SK-N-SH treated with all-trans-retinoic acid at 6 μM for 48 hours (cell line): ENCODE measurements at regions not wholly inside any gene's neighbourhood (a gene's known extent, or its start where the extent isn't known, plus 50 kb on each side); places are given as distances from the start of the nearest gene placed in this dataset.

Experiments
- ARNTL ChIP-seq: fragments of 450-650 bp; formaldehyde crosslinking; IDR thresholded peaks from 2 replicates; pipeline ENCODE4 v1.5.0; 2020; ENCODE audit warnings: low read depth, mild to moderate bottlenecking, moderate library complexity, borderline replicate concordance
- BACH2 ChIP-seq: fragments of 250-450 bp; sonication (Bioruptor Pico); IDR thresholded peaks from 2 replicates; pipeline ENCODE4 v1.9.0; 2021; ENCODE audit warnings: mild to moderate bottlenecking, borderline replicate concordance
- CREB5 ChIP-seq: fragments of 250-450 bp; sonication (Bioruptor Pico); IDR thresholded peaks from 2 replicates; pipeline ENCODE4 v1.5.1; 2020; ENCODE audit warnings: low read depth, mild to moderate bottlenecking, moderate library complexity
- CSRNP3 ChIP-seq: fragments of 250-450 bp; sonication (Bioruptor Pico); IDR thresholded peaks from 2 replicates; pipeline ENCODE4 v1.5.1; 2021; ENCODE audit warnings: mild to moderate bottlenecking, moderate library complexity
- ESRRG ChIP-seq: fragments of 250-450 bp; sonication (Bioruptor Pico); IDR thresholded peaks from 2 replicates; pipeline ENCODE4 v1.6.1; 2021; ENCODE audit warnings: mild to moderate bottlenecking
- OSR1 ChIP-seq: fragments of 250-450 bp; sonication (Bioruptor Pico); IDR thresholded peaks from 2 replicates; pipeline ENCODE4 v1.8.0; 2022; ENCODE audit warnings: moderate library complexity, mild to moderate bottlenecking, inconsistent platforms
- PATZ1 ChIP-seq: fragments of 250-450 bp; sonication (Bioruptor Pico); IDR thresholded peaks from 2 replicates; pipeline ENCODE4 v1.8.0; 2020; ENCODE audit warnings: mild to moderate bottlenecking, moderate library complexity, borderline replicate concordance
- RARB ChIP-seq: fragments of 250-450 bp; sonication (Bioruptor Pico); IDR thresholded peaks from 2 replicates; pipeline ENCODE4 v1.8.0; 2021; ENCODE audit warnings: mild to moderate bottlenecking, moderate library complexity
- TCF4 ChIP-seq: fragments of 250-450 bp; sonication (Bioruptor Pico); IDR thresholded peaks from 2 replicates; pipeline ENCODE4 v1.8.0; 2021; ENCODE audit warnings: mild to moderate bottlenecking, moderate library complexity, borderline replicate concordance
- TOX ChIP-seq: fragments of 250-450 bp; sonication (Bioruptor Pico); IDR thresholded peaks from 2 replicates; pipeline ENCODE4 v1.8.0; 2021; ENCODE audit warnings: mild to moderate bottlenecking, moderate library complexity, borderline replicate concordance
- TSHZ2 ChIP-seq: fragments of 250-450 bp; sonication (Bioruptor Pico); IDR thresholded peaks from 2 replicates; pipeline ENCODE4 v1.5.0; 2020; ENCODE audit warnings: mild to moderate bottlenecking, moderate library complexity
- ZFP3 ChIP-seq: fragments of 250-450 bp; sonication (Bioruptor Pico); IDR thresholded peaks from 2 replicates; pipeline ENCODE4 v1.5.0; 2020; ENCODE audit warnings: mild to moderate bottlenecking, moderate library complexity
- ZNF565 ChIP-seq: fragments of 450-650 bp; formaldehyde crosslinking; conservative IDR thresholded peaks from 2 replicates; pipeline ENCODE4 v1.5.0; 2020; ENCODE audit warnings: low read depth, mild to moderate bottlenecking, moderate library complexity

- TF ChIP-seq ZFP3 (no peak), PATZ1 (CRISPR knock-in tag) (no peak), CSRNP3 (CRISPR knock-in tag) (no peak), TSHZ2 (CRISPR knock-in tag) (no peak), ESRRG (no peak), ZNF565 (no peak), ARNTL (CRISPR knock-in tag) (no peak), RARB (CRISPR knock-in tag) (no peak), BACH2 (CRISPR knock-in tag) (no peak), TCF4 (CRISPR knock-in tag) (no peak), CREB5 (CRISPR knock-in tag) (no peak), OSR1 (CRISPR knock-in tag) (no peak), TOX (CRISPR knock-in tag) (no peak; the same call in 1 of the 2 replicates)
Measured at GRCh38 chr18:41695441-41695840, 259.6 kb upstream of the PIK3C3 start.
